Smooth muscle cell (in vitro differentiated cells): ENCODE measurements at regions not wholly inside any gene's neighbourhood (a gene's known extent, or its start where the extent isn't known, plus 50 kb on each side); places are given as distances from the start of the nearest gene placed in this dataset.

ENCODE experiments used
- DNase-seq: peaks from one replicate; lab custom pipeline; 2025; ENCODE audit not compliant: unreplicated experiment; lab: John Stamatoyannopoulos, UW
- H2AFZ ChIP-seq: fragments of 200-600 bp; sonication (generic); 2 replicates; pipeline ENCODE4 v1.6.0; 2016; ENCODE audit warnings: antibody characterized with exemption, low read depth, mild to moderate bottlenecking
- H3F3A ChIP-seq: fragments of 200-600 bp; sonication (generic); 2 replicates; pipeline ENCODE4 v1.6.0; 2017; ENCODE audit warnings: antibody characterized with exemption, low read depth
- H3K27ac ChIP-seq: fragments of 200-600 bp; sonication (generic); 2 replicates; pipeline ENCODE4 v1.5.1; 2016; ENCODE audit warnings: low read depth, mild to moderate bottlenecking
- H3K27me3 ChIP-seq: fragments of 200-600 bp; sonication (generic); 2 replicates; pipeline ENCODE4 v1.6.1; 2016; ENCODE audit warnings: low read depth, mild to moderate bottlenecking
- H3K36me3 ChIP-seq: fragments of 200-600 bp; sonication (generic); 2 replicates; pipeline ENCODE4 v1.5.1; 2016; ENCODE audit warnings: low read depth
- H3K4me1 ChIP-seq: fragments of 200-600 bp; sonication (generic); 2 replicates; pipeline ENCODE4 v1.5.1; 2016; ENCODE audit warnings: low read depth
- H3K4me2 ChIP-seq: fragments of 200-600 bp; sonication (generic); 2 replicates; pipeline ENCODE4 v1.6.0; 2016; ENCODE audit warnings: mild to moderate bottlenecking
- H3K4me3 ChIP-seq: fragments of 200-600 bp; sonication (generic); 2 replicates; pipeline ENCODE4 v1.5.1; 2016; ENCODE audit warnings: mild to moderate bottlenecking
- H3K79me2 ChIP-seq: fragments of 200-600 bp; sonication (generic); 2 replicates; pipeline ENCODE4 v1.6.0; 2016; ENCODE audit warnings: low read depth, mild to moderate bottlenecking
- H3K9ac ChIP-seq: fragments of 200-600 bp; sonication (generic); 2 replicates; pipeline ENCODE4 v1.6.0; 2016; ENCODE audit warnings: low read depth
- H3K9me3 ChIP-seq: fragments of 200-600 bp; sonication (generic); replicated peaks from 2 replicates; pipeline ENCODE4 v1.5.1; 2016; ENCODE audit warnings: low read depth
- H4K20me1 ChIP-seq: fragments of 200-600 bp; sonication (generic); 2 replicates; pipeline ENCODE4 v1.6.0; 2016; ENCODE audit warnings: low read depth
- CTCF ChIP-seq: fragments of 200-600 bp; sonication (generic); IDR thresholded peaks from 2 replicates; pipeline ENCODE4 v1.5.1; 2017; ENCODE audit warnings: borderline replicate concordance, mild to moderate bottlenecking, antibody characterized with exemption; ENCODE audit not compliant: insufficient read depth, poor library complexity, severe bottlenecking
- WGBS: methylation state at CpG from one replicate; pipeline ENCODE4 v1.1.7; 2016; ENCODE audit warnings: low lambda C conversion rate; 5-methylcytosine and 5-hydroxymethylcytosine counted together

GRCh38 chr10:131638880-131639278, 261.9 kb upstream of the PPP2R2D start:
- TF ChIP-seq CTCF, result no peak
- Histone ChIP-seq H3K4me2 (no peak overlapping the region), H2AFZ (no peak overlapping the region), H3K27ac (no peak overlapping the region), H3K79me2 (no peaks in the 10 kb centered on the region), H3K4me3 (no peak overlapping the region), H3K4me1 (no peaks in the 10 kb centered on the region), H3F3A (peaks cover 3% of the 10 kb centered on the region), H3K27me3 (no peaks in the 10 kb centered on the region), H3K9ac (no peak overlapping the region), H3K9me3 (no peaks in the 10 kb centered on the region), H3K36me3 (no peaks in the 10 kb centered on the region), H4K20me1 (no peaks in the 10 kb centered on the region)
- 86% methylated on average over 4 of the region's 4 CpGs for WGBS
- no peak for DNase-seq

- no peak overlapping the region for H3K27ac ChIP-seq
- peaks cover 3% of the 10 kb centered on the region for H3F3A ChIP-seq
- H3K9ac ChIP-seq, result no peak overlapping the region
- no peak overlapping the region for H2AFZ ChIP-seq
- no peaks in the 10 kb centered on the region for H3K36me3 ChIP-seq
- H4K20me1 ChIP-seq, result no peaks in the 10 kb centered on the region
- H3K4me2 ChIP-seq, result no peak overlapping the region
- no peaks in the 10 kb centered on the region for H3K79me2 ChIP-seq
- no peaks in the 10 kb centered on the region for H3K27me3 ChIP-seq
- WGBS, result 78% methylated on average over 2 of the region's 2 CpGs
- no peak for DNase-seq
- H3K4me3 ChIP-seq, result no peak overlapping the region
- no peaks in the 10 kb centered on the region for H3K9me3 ChIP-seq
- TF ChIP-seq CTCF, result no peak
- no peaks in the 10 kb centered on the region for H3K4me1 ChIP-seq
Observed at GRCh38 chr10:131640045-131640644, 260.7 kb upstream of the PPP2R2D start.

- Histone ChIP-seq H3K27ac (no peak overlapping the region), H3K9me3 (no peaks in the 10 kb centered on the region)
Observed at GRCh38 chr10:131641231-131641630, 259.6 kb upstream of the PPP2R2D start.

More at GRCh38 chr10:131641231-131641630, 259.6 kb upstream of the PPP2R2D start:
- no peaks in the 10 kb centered on the region for H3K36me3 ChIP-seq
- H3K79me2 ChIP-seq, result no peaks in the 10 kb centered on the region
- H2AFZ ChIP-seq, result no peak overlapping the region
- H3F3A ChIP-seq, result no peaks in the 10 kb centered on the region
- no peak overlapping the region for H3K9ac ChIP-seq
- no peak overlapping the region for H3K4me2 ChIP-seq
- TF ChIP-seq CTCF, result no peak
- no peaks in the 10 kb centered on the region for H4K20me1 ChIP-seq
- no peaks in the 10 kb centered on the region for H3K4me1 ChIP-seq
- no peaks in the 10 kb centered on the region for H3K27me3 ChIP-seq
- no peak for DNase-seq
- H3K4me3 ChIP-seq, result no peak overlapping the region
- 63% methylated on average over 4 of the region's 4 CpGs for WGBS
